GM10248 (cell line): ENCODE measurements at regions not wholly inside any gene's neighbourhood (a gene's known extent, or its start where the extent isn't known, plus 50 kb on each side); places are given as distances from the start of the nearest gene placed in this dataset.

Experiments
- CTCF ChIA-PET: fragments of 300-600 bp; sonication (Branson Sonifier 250); formaldehyde crosslinking; extraction: SDS; loops from one replicate; lab custom pipeline; 2021; ENCODE audit warnings: antibody characterized with exemption; lab: Yijun Ruan, JAX
- POLR2A ChIA-PET: fragments of 350-650 bp; sonication (Branson Sonifier 250); formaldehyde crosslinking; extraction: SDS; loops from one replicate; lab custom pipeline; 2020; ENCODE audit warnings: antibody characterized with exemption; lab: Yijun Ruan, JAX
- DNase-seq: peaks from one replicate; pipeline ENCODE4 v3.0.0; 2012; ENCODE audit errors: extremely low spot score
- TF ChIP-seq, protein P1 (sequence below): IDR thresholded peaks from 2 replicates; pipeline ENCODE4 v1.5.1; 2012; ENCODE audit warnings: mild to moderate bottlenecking, low read depth; ENCODE audit errors: extremely low read depth, missing control alignments, control extremely low read depth

DNA sequence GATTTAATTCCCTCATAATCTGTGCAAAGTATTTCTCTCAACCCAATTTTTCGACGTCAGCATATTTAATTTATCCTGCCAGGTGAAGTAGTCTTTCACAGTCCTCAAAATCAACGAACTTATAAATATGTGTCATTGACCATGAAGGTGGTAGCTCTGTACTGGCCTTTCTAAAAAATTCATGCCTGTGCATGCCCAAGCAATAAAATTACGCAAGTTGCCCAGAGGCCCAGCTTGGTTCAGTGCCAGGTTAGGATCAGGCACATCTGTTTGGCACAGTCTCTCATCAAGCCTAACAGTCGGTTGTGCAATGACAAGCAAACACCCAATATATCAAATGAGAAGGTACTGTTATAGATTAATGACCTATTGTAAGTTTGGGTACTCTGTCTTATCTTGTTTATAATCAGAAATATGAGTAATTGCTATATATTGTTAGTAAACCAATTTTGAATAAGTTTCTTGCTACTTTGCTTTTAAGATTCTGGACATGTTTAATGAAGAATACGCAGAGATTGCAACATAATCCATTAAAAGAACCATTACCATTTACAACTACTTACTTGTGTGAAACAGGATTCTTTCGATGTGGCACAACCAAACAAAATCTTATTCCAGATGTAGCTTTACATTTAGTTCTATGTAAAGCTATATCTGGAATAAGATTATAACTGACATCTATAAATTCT lies 159.0 kb upstream of the IL12A start:
- CTCF ChIA-PET, result interaction anchor here (1.0 to 5.3 kb wide), 13 partner anchors 10 to 525 kb away, joined by 3 to 44 read pairs (median 6); no protein-coding TSS in a partner anchor
- TF ChIP-seq, protein P1, sequence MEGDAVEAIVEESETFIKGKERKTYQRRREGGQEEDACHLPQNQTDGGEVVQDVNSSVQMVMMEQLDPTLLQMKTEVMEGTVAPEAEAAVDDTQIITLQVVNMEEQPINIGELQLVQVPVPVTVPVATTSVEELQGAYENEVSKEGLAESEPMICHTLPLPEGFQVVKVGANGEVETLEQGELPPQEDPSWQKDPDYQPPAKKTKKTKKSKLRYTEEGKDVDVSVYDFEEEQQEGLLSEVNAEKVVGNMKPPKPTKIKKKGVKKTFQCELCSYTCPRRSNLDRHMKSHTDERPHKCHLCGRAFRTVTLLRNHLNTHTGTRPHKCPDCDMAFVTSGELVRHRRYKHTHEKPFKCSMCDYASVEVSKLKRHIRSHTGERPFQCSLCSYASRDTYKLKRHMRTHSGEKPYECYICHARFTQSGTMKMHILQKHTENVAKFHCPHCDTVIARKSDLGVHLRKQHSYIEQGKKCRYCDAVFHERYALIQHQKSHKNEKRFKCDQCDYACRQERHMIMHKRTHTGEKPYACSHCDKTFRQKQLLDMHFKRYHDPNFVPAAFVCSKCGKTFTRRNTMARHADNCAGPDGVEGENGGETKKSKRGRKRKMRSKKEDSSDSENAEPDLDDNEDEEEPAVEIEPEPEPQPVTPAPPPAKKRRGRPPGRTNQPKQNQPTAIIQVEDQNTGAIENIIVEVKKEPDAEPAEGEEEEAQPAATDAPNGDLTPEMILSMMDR, result no peak
- no peak for DNase-seq
- POLR2A ChIA-PET, result no interaction called here

GRCh38 chr3:159830523-159831154 lies 158.0 kb upstream of the IL12A start:
- POLR2A ChIA-PET, result no interaction called here
- CTCF ChIA-PET, result interaction anchor here (1.8 to 5.3 kb wide), 4 partner anchors 11 to 174 kb away, joined by 5 to 44 read pairs (median 6); partner anchors contain the start of gene IL12A
- TF ChIP-seq, protein P1, result no peak
- no peak for DNase-seq

DNA sequence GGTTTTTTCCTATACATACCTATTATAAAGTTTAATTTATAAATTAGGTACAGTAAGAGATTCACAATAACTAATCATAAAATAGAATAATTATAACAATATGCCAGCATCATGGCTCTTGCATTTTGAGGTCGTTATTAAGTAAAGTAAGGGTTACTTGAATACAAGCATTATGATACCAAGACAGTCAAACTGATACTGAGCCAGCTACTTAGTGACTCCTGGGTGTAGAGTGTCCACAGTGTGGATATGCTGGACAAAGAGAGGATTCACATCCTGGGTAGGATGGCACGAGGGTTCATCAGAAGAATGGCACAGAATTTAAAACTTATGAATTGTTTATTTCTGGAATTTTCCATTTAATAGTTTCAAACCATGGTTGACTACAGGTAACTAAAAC lies 157.2 kb upstream of the IL12A start:
- TF ChIP-seq, protein P1, result no peak
- DNase-seq, result no peak
- POLR2A ChIA-PET, result no interaction called here
- CTCF ChIA-PET, result interaction anchor here (0.9 to 5.3 kb wide), 6 partner anchors 12 to 201 kb away, joined by 3 to 44 read pairs (median 5); partner anchors contain the start of gene IL12A

GRCh38 chr3:159832024-159832423 lies 156.6 kb upstream of the IL12A start:
- ChIA-PET CTCF (interaction anchor here (0.9 to 2.0 kb wide), 7 partner anchors 11 to 585 kb away, joined by 3 to 7 read pairs (median 3); partner anchors contain the start of gene IL12A), POLR2A (no interaction called here)
- TF ChIP-seq, protein P1, result no peak
- DNase-seq, result peak; percentile 29

GRCh38 chr3:159835126-159835525 lies 153.5 kb upstream of the IL12A start:
- TF ChIP-seq, protein P1, result no peak
- CTCF ChIA-PET, result interaction anchor here (1.1 to 2.3 kb wide), 4 partner anchors 9 to 49 kb away, joined by 3 to 9 read pairs (median 6); no protein-coding TSS in a partner anchor
- no peak for DNase-seq
- POLR2A ChIA-PET, result no interaction called here

GRCh38 chr3:159837725-159838124 lies 150.9 kb upstream of the IL12A start:
- DNase-seq, result no peak
- ChIA-PET CTCF (interaction anchor here (1.2 to 3.6 kb wide), 5 partner anchors 10 to 165 kb away, joined by 3 to 21 read pairs (median 5); no protein-coding TSS in a partner anchor), POLR2A (no interaction called here)
- TF ChIP-seq, protein P1, result no peak
